DND-41 (cell line): ENCODE measurements at regions not wholly inside any gene's neighbourhood (a gene's known extent, or its start where the extent isn't known, plus 50 kb on each side); places are given as distances from the start of the nearest gene placed in this dataset.

Source experiments
- ATAC-seq: fragments of 200-7000 bp; cut with Tn5 transposase; 3 replicates; pipeline ENCODE4 v1.9.1; 2021; ENCODE audit warnings: low read depth; ENCODE audit not compliant: insufficient read depth
- DNase-seq: peaks from one replicate; pipeline ENCODE4 v3.0.0-alpha.2; 2020
- H2AFZ ChIP-seq: 2 replicates; pipeline ENCODE4 v1.6.0; 2012; ENCODE audit warnings: low read depth, low read length
- H3K27ac ChIP-seq: 2 replicates; pipeline ENCODE4 v1.5.1; 2012; ENCODE audit warnings: low read length, inconsistent platforms
- H3K27me3 ChIP-seq: fragments of 200-600 bp; sonication (generic); 2 replicates; pipeline ENCODE4 v1.6.0; 2012; ENCODE audit warnings: low read length, mild to moderate bottlenecking, inconsistent platforms; ENCODE audit not compliant: insufficient read depth, poor library complexity
- H3K36me3 ChIP-seq: 2 replicates; pipeline ENCODE4 v1.5.1; 2012; ENCODE audit warnings: low read length, inconsistent platforms; ENCODE audit not compliant: insufficient read depth
- H3K4me1 ChIP-seq: 2 replicates; pipeline ENCODE4 v1.5.1; 2012; ENCODE audit warnings: mild to moderate bottlenecking, low read length; ENCODE audit not compliant: insufficient read depth
- H3K4me2 ChIP-seq: 2 replicates; pipeline ENCODE4 v1.6.0; 2012; ENCODE audit warnings: mild to moderate bottlenecking, moderate library complexity, low read length, inconsistent platforms; ENCODE audit not compliant: insufficient read depth
- H3K4me3 ChIP-seq, 2 experiments: fragments of 200-600 bp in 1 of 2; shearing (Covaris generic) in 1 of 2; 2 replicates each; pipeline ENCODE4 v1.5.1; 2012 to 2016; ENCODE audit warnings: inconsistent platforms in 2 of 2, low read length in 2 of 2, mild to moderate bottlenecking in 2 of 2, low read depth in 1 of 2, moderate library complexity in 1 of 2
- H3K79me2 ChIP-seq: 2 replicates; pipeline ENCODE4 v1.6.0; 2012; ENCODE audit warnings: low read length, inconsistent platforms; ENCODE audit not compliant: insufficient read depth
- H3K9ac ChIP-seq: 2 replicates; pipeline ENCODE4 v1.6.0; 2012; ENCODE audit warnings: low read depth, mild to moderate bottlenecking, inconsistent platforms, low read length, moderate library complexity
- H3K9me3 ChIP-seq: 2 replicates; pipeline ENCODE4 v1.5.1; 2012; ENCODE audit warnings: low read length, moderate library complexity, mild to moderate bottlenecking, inconsistent platforms; ENCODE audit not compliant: insufficient read depth, severe bottlenecking
- H4K20me1 ChIP-seq: 2 replicates; pipeline ENCODE4 v1.6.0; 2012; ENCODE audit warnings: low read length; ENCODE audit not compliant: insufficient read depth
- EZH2 ChIP-seq: IDR thresholded peaks from 3 replicates; pipeline ENCODE4 v1.6.1; 2012; ENCODE audit warnings: borderline replicate concordance, low read depth, mild to moderate bottlenecking, moderate library complexity, low read length, inconsistent platforms; ENCODE audit not compliant: severe bottlenecking
- TF ChIP-seq, protein P1 (sequence below): IDR thresholded peaks from 2 replicates; pipeline ENCODE4 v1.5.1; 2012; ENCODE audit warnings: borderline replicate concordance, low read length, moderate library complexity, mild to moderate bottlenecking; ENCODE audit not compliant: poor library complexity, severe bottlenecking; ENCODE audit errors: extremely low read depth

DNA sequence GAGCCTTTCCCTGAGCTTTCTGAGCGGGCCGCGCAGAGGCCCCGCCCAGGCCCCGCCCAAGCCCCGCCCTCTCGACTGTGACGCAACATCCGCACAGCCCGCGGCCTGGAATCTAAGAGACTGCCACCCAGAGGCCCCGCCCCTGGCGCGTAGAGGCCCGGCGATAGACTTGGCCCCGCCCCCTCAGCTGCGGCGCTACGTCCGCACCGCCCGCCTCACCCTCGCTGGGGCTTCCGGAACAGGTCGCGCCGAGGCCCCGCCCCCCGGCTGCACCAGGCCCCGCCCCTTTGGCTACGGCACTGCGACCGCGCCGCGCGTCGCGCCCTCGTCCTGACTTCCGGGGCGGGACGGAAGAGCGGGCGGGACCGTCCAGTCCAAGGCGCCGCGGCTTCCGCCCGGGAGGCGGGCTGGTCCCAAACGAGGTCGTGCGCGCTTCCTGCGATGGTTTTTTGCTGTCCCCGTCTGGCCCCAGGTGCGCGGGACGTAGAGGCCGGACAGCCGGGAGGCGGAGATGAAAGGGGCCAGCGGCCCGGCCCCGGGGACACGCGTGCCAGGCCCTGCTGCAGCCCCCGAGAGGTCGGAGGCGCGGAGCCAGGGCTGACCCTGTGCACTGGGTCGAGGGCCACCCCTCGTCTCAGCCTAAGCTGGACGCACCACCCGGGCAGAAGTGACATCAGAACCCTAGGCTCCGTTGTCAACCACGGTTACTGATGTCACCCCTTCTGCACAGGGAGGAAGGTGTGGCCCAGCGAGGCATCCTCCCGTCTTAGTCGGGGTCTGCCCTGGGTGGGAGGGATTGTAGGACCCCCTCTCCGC is 59.0 kb upstream of the WNT7B start:
- H3K79me2 ChIP-seq, result peaks cover 12% of the 10 kb centered on the region
- peak overlapping the region; percentile 69 to 95 for H3K4me3 ChIP-seq
- ATAC-seq (peak; percentile 90), DNase-seq (peak; percentile 100)
- TF ChIP-seq, protein P1, sequence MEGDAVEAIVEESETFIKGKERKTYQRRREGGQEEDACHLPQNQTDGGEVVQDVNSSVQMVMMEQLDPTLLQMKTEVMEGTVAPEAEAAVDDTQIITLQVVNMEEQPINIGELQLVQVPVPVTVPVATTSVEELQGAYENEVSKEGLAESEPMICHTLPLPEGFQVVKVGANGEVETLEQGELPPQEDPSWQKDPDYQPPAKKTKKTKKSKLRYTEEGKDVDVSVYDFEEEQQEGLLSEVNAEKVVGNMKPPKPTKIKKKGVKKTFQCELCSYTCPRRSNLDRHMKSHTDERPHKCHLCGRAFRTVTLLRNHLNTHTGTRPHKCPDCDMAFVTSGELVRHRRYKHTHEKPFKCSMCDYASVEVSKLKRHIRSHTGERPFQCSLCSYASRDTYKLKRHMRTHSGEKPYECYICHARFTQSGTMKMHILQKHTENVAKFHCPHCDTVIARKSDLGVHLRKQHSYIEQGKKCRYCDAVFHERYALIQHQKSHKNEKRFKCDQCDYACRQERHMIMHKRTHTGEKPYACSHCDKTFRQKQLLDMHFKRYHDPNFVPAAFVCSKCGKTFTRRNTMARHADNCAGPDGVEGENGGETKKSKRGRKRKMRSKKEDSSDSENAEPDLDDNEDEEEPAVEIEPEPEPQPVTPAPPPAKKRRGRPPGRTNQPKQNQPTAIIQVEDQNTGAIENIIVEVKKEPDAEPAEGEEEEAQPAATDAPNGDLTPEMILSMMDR, result no peak
- no peak for TF ChIP-seq EZH2
- no peaks in the 10 kb centered on the region for H4K20me1 ChIP-seq
- H3K27me3 ChIP-seq, result no peaks in the 10 kb centered on the region
- peak overlapping the region; percentile 99 for H3K4me2 ChIP-seq
- H3K27ac ChIP-seq, result peak overlapping the region; percentile 91
- peak overlapping the region; percentile 93 for H3K9ac ChIP-seq
- peak overlapping the region; percentile 70 for H2AFZ ChIP-seq
- peaks cover 3% of the 10 kb centered on the region; the same call in 1 of the 2 replicates for H3K36me3 ChIP-seq
- peaks cover 20% of the 10 kb centered on the region for H3K4me1 ChIP-seq
- H3K9me3 ChIP-seq, result no peaks in the 10 kb centered on the region

DNA sequence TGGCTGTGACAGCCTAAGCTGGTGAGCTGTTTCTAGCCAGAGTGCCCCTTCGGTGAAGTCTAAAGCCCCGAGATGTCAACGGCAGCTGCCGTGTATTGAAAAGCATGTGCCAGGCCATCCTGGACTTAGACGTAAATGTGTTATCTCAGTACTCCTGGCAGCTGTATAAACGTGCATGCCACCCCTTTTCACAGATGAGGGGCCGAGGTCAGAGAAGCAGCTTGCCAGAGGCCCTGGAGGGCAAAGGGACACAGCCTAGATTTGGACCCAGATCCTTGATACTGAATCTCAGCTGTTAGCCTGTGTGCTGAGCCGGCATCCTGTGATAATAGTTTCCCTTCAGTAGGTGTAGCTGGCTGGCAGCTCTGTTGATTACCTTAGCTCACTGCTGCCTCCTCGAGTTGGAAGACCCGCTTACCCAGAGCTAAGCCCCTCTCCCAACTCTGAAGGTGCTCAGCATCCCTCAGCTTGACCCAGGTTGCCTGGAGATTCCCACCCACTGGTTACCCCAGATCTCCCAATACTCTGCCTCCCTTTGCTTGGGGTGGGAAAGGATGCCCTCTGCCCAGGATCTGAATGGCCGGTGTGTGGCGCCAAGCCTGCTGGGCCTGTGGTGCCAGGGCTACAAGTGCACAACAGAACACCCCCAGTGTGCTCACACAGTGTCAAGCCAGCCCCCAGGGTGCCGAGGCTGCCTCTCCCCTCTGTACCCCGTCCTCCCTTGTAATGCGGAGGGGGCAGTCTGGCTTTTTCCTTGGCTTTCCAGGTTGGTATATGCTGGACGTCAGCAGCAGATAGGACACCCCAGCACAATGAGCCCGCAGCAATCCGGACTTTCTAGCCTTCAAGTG is 59.8 kb upstream of the WNT7B start:
- Histone ChIP-seq H3K9me3 (no peaks in the 10 kb centered on the region), H3K36me3 (peaks cover 3% of the 10 kb centered on the region; the same call in 1 of the 2 replicates), H3K4me1 (peaks cover 20% of the 10 kb centered on the region), H2AFZ (peak overlapping the region; percentile 70), H3K27ac (peak overlapping the region; percentile 91), H4K20me1 (no peaks in the 10 kb centered on the region), H3K9ac (peak overlapping the region; percentile 93), H3K4me3 (peak overlapping the region; percentile 69 to 95), H3K27me3 (no peaks in the 10 kb centered on the region), H3K4me2 (peak overlapping the region; percentile 99), H3K79me2 (peaks cover 12% of the 10 kb centered on the region)
- ATAC-seq (0 out of 3 replicates have a peak, but pooled peaks have one; percentile 10), DNase-seq (peak; percentile 48)
- TF ChIP-seq EZH2, result no peak
- TF ChIP-seq, protein P1, result peak; percentile 37

DNA sequence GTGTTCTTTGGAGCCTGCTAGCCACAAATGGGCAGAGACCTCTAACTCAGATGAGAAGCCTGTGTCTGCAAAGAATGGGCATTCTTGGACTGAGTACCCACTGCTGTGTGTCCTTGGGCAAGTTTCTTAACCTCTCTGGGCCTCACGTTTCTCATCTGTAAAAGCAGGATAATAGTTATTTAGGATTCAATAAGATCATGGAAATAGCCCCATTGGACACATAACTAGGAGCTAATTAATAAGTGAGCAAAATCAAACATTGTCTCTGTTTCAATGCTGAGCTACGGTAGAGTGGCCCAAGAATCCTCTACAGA is 61.2 kb upstream of the WNT7B start:
- H3K27me3 ChIP-seq, result no peaks in the 10 kb centered on the region

More for the DNA sequence above, 61.2 kb upstream of the WNT7B start:
- Histone ChIP-seq H3K4me2 (no peak overlapping the region), H3K36me3 (peaks cover 3% of the 10 kb centered on the region; the same call in 1 of the 2 replicates), H3K4me1 (peaks cover 23% of the 10 kb centered on the region), H3K79me2 (peaks cover 12% of the 10 kb centered on the region), H3K9me3 (no peaks in the 10 kb centered on the region), H4K20me1 (no peaks in the 10 kb centered on the region), H2AFZ (no peak overlapping the region), H3K27ac (no peak overlapping the region), H3K9ac (no peak overlapping the region), H3K4me3 (no peak overlapping the region)
- TF ChIP-seq, protein P1, result no peak
- DNase-seq (no peak), ATAC-seq (no peak)
